K562 (cell line): ENCODE measurements at regions not wholly inside any gene's neighbourhood (a gene's known extent, or its start where the extent isn't known, plus 50 kb on each side); places are given as distances from the start of the nearest gene placed in this dataset.
"Not testable (repeated sequence)": the region's sequence is repeated elsewhere in the genome, so short reads cannot be mapped to it uniquely, and the experiment has no call there.

ENCODE experiments used
- ATAC-seq: fragments of 200-7000 bp; cut with Tn5 transposase; 3 replicates; pipeline ENCODE4 v1.9.1; 2020; ENCODE audit warnings: moderate library complexity
- BruUV-seq: library from RNA; stranded (reverse); fragments of 400-500 nt; replicated peaks from 2 replicates; lab custom pipeline; 2021; lab: Mats Ljungman, UMichigan
- CTCF ChIA-PET: fragments of 300-600 bp; formaldehyde crosslinking; extraction: SDS; loops from one replicate; lab custom pipeline; 2021; ENCODE audit warnings: low intra/inter-chr PET ratio; lab: Yijun Ruan, JAX
- POLR2A ChIA-PET: fragments of 300-600, 350-650 bp; sonication (Branson Sonifier 250); formaldehyde crosslinking; extraction: SDS; loops from one replicate; lab custom pipeline; 2021; ENCODE audit warnings: antibody characterized with exemption, inconsistent platforms; lab: Yijun Ruan, JAX
- DNase-seq, 4 experiments: peaks; one replicate each; pipeline versions ENCODE4 v3.0.0 to v3.0.0-alpha.2; 2011 to 2018; ENCODE audit warnings: low spot score in 3 of 4, mixed read lengths in 3 of 4; ENCODE audit errors: extremely low read depth in 1 of 4
- FAIRE-seq: peaks from 2 replicates; lab custom pipeline; 2011; peaks lifted over from hg19 to GRCh38; lab: Jason Lieb, UNC
- H2AFZ ChIP-seq: 2 replicates; pipeline ENCODE4 v1.6.0; 2011; ENCODE audit warnings: low read depth, low read length, control low read depth, inconsistent platforms
- H3K27ac ChIP-seq: fragments of 200-600 bp; 3 replicates; pipeline ENCODE4 v1.8.0; 2011; ENCODE audit warnings: low read depth, mild to moderate bottlenecking, control low read depth, inconsistent platforms, low read length, moderate library complexity, mixed read lengths; ENCODE audit errors: extremely low read depth
- H3K27me3 ChIP-seq, 2 experiments: fragments of 300-600 bp in 1 of 2; 2 replicates in 1 of 2; 3 replicates in 1 of 2; pipeline versions ENCODE4 v1.6.0 to v1.8.0; 2011; ENCODE audit warnings: inconsistent platforms in 2 of 2, low read length in 2 of 2, mild to moderate bottlenecking in 1 of 2, mixed read lengths in 1 of 2, moderate library complexity in 1 of 2; ENCODE audit not compliant: control insufficient read depth in 2 of 2, insufficient read depth in 2 of 2
- H3K36me3 ChIP-seq: fragments of 300-600 bp; 3 replicates; pipeline ENCODE4 v1.8.0; 2011; ENCODE audit warnings: mild to moderate bottlenecking, low read length, inconsistent platforms; ENCODE audit not compliant: control insufficient read depth, insufficient read depth
- H3K4me1 ChIP-seq, 2 experiments: fragments of 200-600 bp in 1 of 2; replicated peaks in 1 of 2; 2 replicates in 1 of 2; 3 replicates in 1 of 2; pipeline versions ENCODE4 v1.5.1 to v1.8.0; 2011; ENCODE audit warnings: inconsistent platforms in 2 of 2, low read length in 2 of 2, mild to moderate bottlenecking in 1 of 2, mixed read lengths in 1 of 2, moderate library complexity in 1 of 2; ENCODE audit not compliant: control insufficient read depth in 2 of 2, insufficient read depth in 2 of 2
- H3K4me2 ChIP-seq: 2 replicates; pipeline ENCODE4 v1.6.1; 2011; ENCODE audit warnings: low read length, control low read depth, inconsistent platforms, mixed read lengths; ENCODE audit not compliant: insufficient read depth
- H3K4me3 ChIP-seq: fragments of 200-600 bp; sonication (generic), shearing (Covaris generic); 2 replicates; pipeline ENCODE4 v1.5.1; 2016; ENCODE audit warnings: control low read depth, inconsistent platforms
- H3K79me2 ChIP-seq: fragments of 200-600 bp; 3 replicates; pipeline ENCODE4 v1.8.0; 2011; ENCODE audit warnings: low read length, inconsistent platforms; ENCODE audit not compliant: control insufficient read depth, insufficient read depth
- H3K9ac ChIP-seq, 2 experiments: 2 replicates each; pipeline versions ENCODE4 v1.6.0 to v1.6.1; 2011; ENCODE audit warnings: low read depth in 2 of 2, low read length in 2 of 2, control low read depth in 1 of 2, inconsistent platforms in 1 of 2, mild to moderate bottlenecking in 1 of 2, mixed read lengths in 1 of 2; ENCODE audit not compliant: insufficient read depth in 1 of 2
- H3K9me1 ChIP-seq: one replicate; pipeline ENCODE4 v1.6.0; 2011; ENCODE audit warnings: inconsistent platforms, mild to moderate bottlenecking, low read length, moderate library complexity; ENCODE audit not compliant: control insufficient read depth, insufficient read depth
- H3K9me3 ChIP-seq: replicated peaks from 2 replicates; pipeline ENCODE4 v1.5.1; 2011; ENCODE audit warnings: low read depth, low read length, inconsistent platforms; ENCODE audit not compliant: control insufficient read depth, insufficient read depth
- H4K20me1 ChIP-seq: replicated peaks from 2 replicates; pipeline ENCODE4 v1.6.1; 2011; ENCODE audit warnings: low read length, inconsistent platforms, mixed read lengths; ENCODE audit not compliant: control insufficient read depth, insufficient read depth
- FIP1L1 ChIP-seq: fragments of 200-400 bp; formaldehyde crosslinking; IDR thresholded peaks from 2 replicates; pipeline ENCODE4 v1.6.1; 2018; ENCODE audit warnings: mild to moderate bottlenecking, low read depth, low read length; ENCODE audit not compliant: poor library complexity, severe bottlenecking
- WGBS: fragments of 100-300 bp; shearing (Covaris generic); methylation state at CpG from one replicate; pipeline ENCODE4 v1.1.6; 2016; ENCODE audit warnings: low coverage, mixed read lengths; ENCODE audit not compliant: insufficient coverage; ENCODE audit errors: missing lambda C conversion rate; 5-methylcytosine and 5-hydroxymethylcytosine counted together
- in situ Hi-C: fragments of 300-500 bp; cut with MboI; formaldehyde crosslinking; loops from 4 replicates; pipeline ENCODE4 v1.15.0; 2018; ENCODE audit warnings: inconsistent platforms, mixed read lengths
- intact Hi-C: fragments of 100-400 bp; cut with micrococcal nuclease; formaldehyde crosslinking; loops from 2 replicates; pipeline ENCODE4 v1.14.2; 2022

DNA sequence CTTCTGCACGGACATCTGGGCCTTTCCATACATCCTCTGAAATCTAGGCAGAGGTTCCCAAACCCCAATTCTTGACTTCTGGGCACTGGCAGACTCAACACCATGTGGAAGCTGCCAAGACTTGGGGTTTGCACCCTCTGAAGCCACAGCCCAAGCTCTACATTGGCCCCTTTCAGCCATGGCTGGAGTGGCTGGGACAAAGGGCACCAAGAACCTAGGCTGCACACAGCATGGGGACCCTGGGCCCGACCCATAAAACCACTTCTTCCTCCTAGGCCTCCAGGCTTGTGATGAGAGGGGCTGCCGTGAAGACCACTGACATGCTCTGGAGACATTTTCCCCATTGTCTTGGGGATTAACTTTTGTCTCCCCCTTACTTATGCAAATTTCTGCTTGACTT lies 158.0 kb downstream of the GNAI1 start:
- POLR2A ChIA-PET = interaction anchor here (0.6 kb wide), 1 partner anchor 89 kb away, joined by 3 read pairs; no protein-coding TSS in a partner anchor

DNA sequence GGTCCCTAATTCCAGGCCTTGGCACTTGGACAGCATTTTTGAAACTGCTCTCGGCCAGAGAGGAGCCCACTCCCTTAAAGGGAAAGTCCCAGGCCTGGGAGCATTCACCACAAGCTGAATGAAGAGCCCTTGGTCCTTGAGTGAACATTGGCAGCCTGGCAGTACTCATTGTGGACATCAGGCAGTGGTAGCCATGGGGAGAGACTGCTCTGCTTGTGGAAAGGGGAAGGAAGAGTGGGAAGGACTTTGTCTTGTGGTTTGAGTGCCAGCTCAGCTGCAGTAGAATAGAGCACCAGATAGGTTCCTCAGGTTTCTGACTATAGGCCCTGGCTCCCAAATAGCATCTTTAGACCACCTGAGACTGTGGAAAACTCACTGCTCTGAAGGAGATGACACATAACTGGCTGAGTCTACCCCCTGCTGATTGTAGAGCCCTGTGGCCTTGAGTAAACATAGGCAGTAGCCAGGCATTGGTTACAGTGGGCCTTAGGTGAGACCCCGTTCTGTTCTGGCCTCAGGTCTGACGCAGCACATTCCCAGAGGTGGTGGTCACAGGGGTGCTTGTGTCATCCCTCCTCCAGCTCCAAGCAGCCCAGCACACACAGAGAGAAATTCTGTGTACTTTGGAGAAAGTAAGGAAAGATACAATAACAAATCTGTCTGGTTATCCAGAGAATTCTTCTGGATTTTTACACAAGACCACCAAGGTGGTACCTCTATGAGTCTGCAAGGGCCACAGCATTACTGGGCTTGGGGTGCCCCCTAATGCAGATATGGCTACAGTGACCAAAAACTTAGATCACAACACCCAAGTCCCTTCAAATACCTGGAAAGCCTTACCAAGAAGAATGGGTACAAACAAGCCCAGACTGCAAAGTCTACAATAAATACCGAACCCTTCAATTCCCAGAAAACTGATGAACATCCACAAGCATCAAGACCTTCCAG lies 153.8 kb downstream of the GNAI1 start:
- in situ Hi-C loops (no loop called here), intact Hi-C loops (no loop called here)
- no peak for TF ChIP-seq FIP1L1
- 0% methylated on average over 4 of the region's 4 CpGs for WGBS
- H3K36me3 ChIP-seq = no peaks in the 10 kb centered on the region
- H3K4me3 ChIP-seq = no peak overlapping the region
- no peaks in the 10 kb centered on the region for H3K9me1 ChIP-seq
- H3K27me3 ChIP-seq = no peaks in the 10 kb centered on the region
- no peaks in the 10 kb centered on the region for H4K20me1 ChIP-seq
- H3K27ac ChIP-seq = no peak overlapping the region
- H3K4me1 ChIP-seq = no peaks in the 10 kb centered on the region
- FAIRE-seq (no peak), ATAC-seq (no peak), DNase-seq (no peak)
- BruUV-seq = no TSS peak
- H3K79me2 ChIP-seq = no peaks in the 10 kb centered on the region
- ChIA-PET POLR2A (no interaction called here), CTCF (no interaction called here)
- no peak overlapping the region for H3K9ac ChIP-seq
- H3K4me2 ChIP-seq = no peak overlapping the region
- H3K9me3 ChIP-seq = no peaks in the 10 kb centered on the region; the same call in 1 of the 2 replicates
- H2AFZ ChIP-seq = no peak overlapping the region

More for the DNA sequence above, 158.0 kb downstream of the GNAI1 start:
- H3K27me3 ChIP-seq, H3K9ac ChIP-seq, ATAC-seq, H3K9me1 ChIP-seq, H3K4me2 ChIP-seq, H4K20me1 ChIP-seq, intact Hi-C loops, H3K79me2 ChIP-seq, H3K9me3 ChIP-seq, BruUV-seq, CTCF ChIA-PET, H3K36me3 ChIP-seq, H2AFZ ChIP-seq, H3K27ac ChIP-seq, H3K4me1 ChIP-seq, H3K4me3 ChIP-seq, in situ Hi-C loops, FAIRE-seq, DNase-seq: not testable (repeated sequence)
- 3% methylated on average over 3 of the region's 3 CpGs for WGBS
